OCI-LY1 (cell line): ENCODE measurements at regions not wholly inside any gene's neighbourhood (a gene's known extent, or its start where the extent isn't known, plus 50 kb on each side); places are given as distances from the start of the nearest gene placed in this dataset.
"Not testable (repeated sequence)": the region's sequence is repeated elsewhere in the genome, so short reads cannot be mapped to it uniquely, and the experiment has no call there.

Experiments
- H2AFZ ChIP-seq: fragments of 200-600 bp; sonication (generic), shearing (Covaris generic); 2 replicates; pipeline ENCODE4 v1.6.0; 2014; ENCODE audit warnings: antibody characterized with exemption, mild to moderate bottlenecking, low read length
- H3F3A ChIP-seq: fragments of 200-600 bp; sonication (generic), shearing (Covaris generic); 2 replicates; pipeline ENCODE4 v1.6.0; 2014; ENCODE audit warnings: mild to moderate bottlenecking, antibody characterized with exemption, low read length, moderate library complexity; ENCODE audit not compliant: insufficient read depth
- H3K27ac ChIP-seq: fragments of 200-600 bp; sonication (generic); 2 replicates; pipeline ENCODE4 v1.5.1; 2014; ENCODE audit warnings: low read length, mixed run types, mild to moderate bottlenecking, low read depth; ENCODE audit not compliant: poor library complexity, severe bottlenecking
- H3K27me3 ChIP-seq: fragments of 200-600 bp; sonication (generic); 2 replicates; pipeline ENCODE4 v1.6.0; 2014; ENCODE audit warnings: antibody characterized with exemption, mild to moderate bottlenecking, low read length, moderate library complexity; ENCODE audit not compliant: insufficient read depth
- H3K36me3 ChIP-seq: fragments of 200-600 bp; sonication (generic); 2 replicates; pipeline ENCODE4 v1.6.1; 2014; ENCODE audit warnings: mild to moderate bottlenecking, antibody characterized with exemption, low read length, moderate library complexity, mixed read lengths; ENCODE audit not compliant: insufficient read depth
- H3K4me1 ChIP-seq: fragments of 200-600 bp; sonication (generic); 2 replicates; pipeline ENCODE4 v1.5.1; 2014; ENCODE audit warnings: mild to moderate bottlenecking, low read length, moderate library complexity; ENCODE audit not compliant: insufficient read depth, severe bottlenecking
- H3K4me2 ChIP-seq: fragments of 200-600 bp; sonication (generic), shearing (Covaris generic); 2 replicates; pipeline ENCODE4 v1.6.1; 2014; ENCODE audit warnings: low read length
- H3K4me3 ChIP-seq: fragments of 200-600 bp; sonication (generic); 2 replicates; pipeline ENCODE4 v1.5.1; 2014; ENCODE audit warnings: low read length, low read depth, mild to moderate bottlenecking, mixed read lengths; ENCODE audit not compliant: poor library complexity, severe bottlenecking
- H3K79me2 ChIP-seq: fragments of 200-600 bp; shearing (Covaris generic); 2 replicates; pipeline ENCODE4 v1.6.1; 2016; ENCODE audit warnings: mixed run types, low read length, mixed read lengths; ENCODE audit not compliant: insufficient read depth
- H3K9ac ChIP-seq: fragments of 200-600 bp; sonication (generic), shearing (Covaris generic); 2 replicates; pipeline ENCODE4 v1.6.1; 2014; ENCODE audit warnings: mild to moderate bottlenecking, low read length, mixed read lengths
- H3K9me2 ChIP-seq: fragments of 200-600 bp; sonication (generic), shearing (Covaris generic); 2 replicates; pipeline ENCODE4 v1.6.1; 2014; ENCODE audit warnings: low read depth, mild to moderate bottlenecking, low read length, mixed read lengths
- H3K9me3 ChIP-seq: fragments of 200-600 bp; shearing (Covaris generic); 2 replicates; pipeline ENCODE4 v1.6.1; 2014; ENCODE audit warnings: low read length, mixed read lengths
- H4K20me1 ChIP-seq: fragments of 200-600 bp; sonication (generic), shearing (Covaris generic); 2 replicates; pipeline ENCODE4 v1.6.0; 2016; ENCODE audit warnings: mild to moderate bottlenecking, low read length; ENCODE audit not compliant: insufficient read depth
- EZH2 ChIP-seq: fragments of 200-600 bp; sonication (generic), shearing (Covaris generic); IDR thresholded peaks from 2 replicates; pipeline ENCODE4 v1.8.0; 2017; ENCODE audit warnings: borderline replicate concordance, mixed run types, mild to moderate bottlenecking, antibody characterized with exemption, low read length, moderate library complexity, mixed read lengths
- TF ChIP-seq, protein P1 (sequence below): fragments of 200-600 bp; sonication (generic), shearing (Covaris generic); IDR thresholded peaks from 2 replicates; pipeline ENCODE4 v1.5.1; 2017; ENCODE audit warnings: mild to moderate bottlenecking, antibody characterized with exemption, low read length, moderate library complexity, mixed read lengths

DNA sequence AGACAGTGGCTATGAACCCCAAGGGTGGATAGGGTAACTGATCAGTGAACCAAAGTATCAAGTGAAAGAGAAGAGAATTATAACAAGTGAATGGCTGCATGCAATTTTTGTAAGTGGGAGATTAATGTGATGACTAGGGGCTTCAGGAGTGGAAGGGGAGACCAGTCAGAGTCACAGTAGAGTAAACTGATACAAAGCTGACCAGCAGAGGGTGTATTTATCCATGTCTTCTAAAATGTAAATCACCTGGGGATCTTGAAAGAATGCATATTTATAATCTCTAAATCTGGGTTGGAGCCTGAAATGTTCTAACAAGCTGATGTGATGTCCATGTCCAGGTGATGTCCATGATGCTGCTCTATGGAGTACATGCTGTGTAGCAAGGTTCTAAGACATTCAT, 1351.3 kb upstream of the CHAC2 start:
- Histone ChIP-seq H3K9me2 (no peaks in the 10 kb centered on the region), H3F3A (no peaks in the 10 kb centered on the region), H3K4me1 (no peaks in the 10 kb centered on the region), H3K4me3 (no peak overlapping the region), H3K9me3 (no peaks in the 10 kb centered on the region), H3K27me3 (no peaks in the 10 kb centered on the region), H3K4me2 (no peak overlapping the region), H3K36me3 (no peaks in the 10 kb centered on the region), H4K20me1 (no peaks in the 10 kb centered on the region), H3K79me2 (no peaks in the 10 kb centered on the region), H3K27ac (no peak overlapping the region), H2AFZ (no peak overlapping the region), H3K9ac (no peak overlapping the region)
- TF ChIP-seq, protein P1, sequence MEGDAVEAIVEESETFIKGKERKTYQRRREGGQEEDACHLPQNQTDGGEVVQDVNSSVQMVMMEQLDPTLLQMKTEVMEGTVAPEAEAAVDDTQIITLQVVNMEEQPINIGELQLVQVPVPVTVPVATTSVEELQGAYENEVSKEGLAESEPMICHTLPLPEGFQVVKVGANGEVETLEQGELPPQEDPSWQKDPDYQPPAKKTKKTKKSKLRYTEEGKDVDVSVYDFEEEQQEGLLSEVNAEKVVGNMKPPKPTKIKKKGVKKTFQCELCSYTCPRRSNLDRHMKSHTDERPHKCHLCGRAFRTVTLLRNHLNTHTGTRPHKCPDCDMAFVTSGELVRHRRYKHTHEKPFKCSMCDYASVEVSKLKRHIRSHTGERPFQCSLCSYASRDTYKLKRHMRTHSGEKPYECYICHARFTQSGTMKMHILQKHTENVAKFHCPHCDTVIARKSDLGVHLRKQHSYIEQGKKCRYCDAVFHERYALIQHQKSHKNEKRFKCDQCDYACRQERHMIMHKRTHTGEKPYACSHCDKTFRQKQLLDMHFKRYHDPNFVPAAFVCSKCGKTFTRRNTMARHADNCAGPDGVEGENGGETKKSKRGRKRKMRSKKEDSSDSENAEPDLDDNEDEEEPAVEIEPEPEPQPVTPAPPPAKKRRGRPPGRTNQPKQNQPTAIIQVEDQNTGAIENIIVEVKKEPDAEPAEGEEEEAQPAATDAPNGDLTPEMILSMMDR: peak; percentile 32; the same call in 1 of the 2 replicates
- no peak for TF ChIP-seq EZH2

DNA sequence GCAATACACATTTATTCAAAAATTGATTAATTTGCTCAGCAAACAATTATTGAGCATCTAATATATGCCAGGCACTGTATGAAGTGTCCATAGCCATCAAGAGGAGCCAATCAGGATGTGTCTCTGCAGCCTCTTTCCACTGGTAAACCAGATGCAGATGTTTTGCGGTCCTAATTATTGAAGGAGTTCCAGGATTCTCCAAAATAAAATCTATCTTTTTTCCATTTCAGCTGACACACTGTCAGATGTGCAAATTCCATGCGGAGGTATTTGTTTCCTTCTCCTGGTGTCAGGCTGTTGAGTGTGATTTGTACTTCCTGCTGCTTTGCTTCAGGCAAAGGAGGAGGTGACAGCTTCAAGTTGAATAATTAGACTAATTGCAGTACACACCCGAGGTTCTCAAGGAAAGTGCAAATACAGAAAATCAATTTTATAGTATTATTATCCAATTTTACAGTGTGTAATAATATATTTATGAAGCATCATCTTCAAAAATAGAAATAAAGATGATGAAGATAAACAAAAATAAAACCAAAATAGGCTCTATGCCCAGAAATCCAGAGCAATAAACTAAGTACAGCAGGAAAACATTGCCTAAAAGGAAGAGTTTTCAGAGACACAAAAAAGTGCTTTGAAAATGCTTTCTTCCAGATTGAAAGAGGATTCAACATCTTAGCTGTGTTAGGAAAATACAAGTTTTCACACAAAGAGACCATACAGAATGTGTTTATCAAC, 1352.9 kb upstream of the CHAC2 start:
- Histone ChIP-seq H3K4me1 (no peaks in the 10 kb centered on the region), H4K20me1 (no peaks in the 10 kb centered on the region), H3K79me2 (no peaks in the 10 kb centered on the region), H3K4me2 (no peak overlapping the region), H3K9me3 (no peaks in the 10 kb centered on the region), H3K4me3 (no peak overlapping the region), H3K27me3 (no peaks in the 10 kb centered on the region), H3K36me3 (no peaks in the 10 kb centered on the region), H3K9me2 (no peaks in the 10 kb centered on the region), H3K27ac (no peak overlapping the region), H2AFZ (no peak overlapping the region), H3K9ac (no peak overlapping the region), H3F3A (no peaks in the 10 kb centered on the region)
- TF ChIP-seq, protein P1: no peak
- no peak for TF ChIP-seq EZH2

DNA sequence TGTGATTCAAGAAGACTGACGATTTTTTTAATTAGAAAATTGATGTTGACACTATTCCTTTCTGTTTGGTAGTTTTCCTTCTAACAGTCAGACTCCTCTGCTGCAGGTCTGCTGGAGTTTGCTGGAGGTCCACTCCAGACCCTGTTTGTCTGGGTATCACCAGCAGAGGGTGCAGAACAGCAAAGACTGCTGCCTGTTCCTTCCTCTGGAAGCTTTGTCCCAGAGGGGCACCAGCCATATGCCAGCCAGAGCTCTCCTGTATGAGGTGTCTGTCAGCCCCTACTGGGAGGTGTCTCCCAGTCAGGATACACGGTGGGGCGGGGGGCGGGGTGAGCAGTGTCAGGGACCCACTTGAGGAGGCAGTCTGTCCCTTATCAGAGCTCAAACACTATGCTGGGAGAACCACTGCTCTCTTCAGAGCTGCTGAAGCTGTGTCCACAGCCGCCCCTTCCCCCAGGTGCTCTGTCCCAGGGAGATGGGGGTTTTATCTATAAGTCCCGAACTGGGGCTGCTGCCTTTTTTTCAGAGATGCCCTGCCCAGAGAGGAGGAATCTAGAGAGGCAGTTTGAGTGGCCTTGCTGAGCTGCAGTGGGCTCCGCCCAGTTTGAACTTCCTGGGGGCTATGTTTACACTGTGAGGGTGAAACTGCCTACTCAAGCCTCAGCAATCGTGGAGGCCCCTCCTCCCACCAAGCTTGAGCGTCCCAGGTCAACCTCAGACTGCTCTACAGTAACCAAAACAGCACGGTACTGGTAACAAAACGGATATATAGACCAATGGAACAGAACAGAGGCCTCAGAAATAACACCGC, 1358.1 kb upstream of the CHAC2 start:
- not testable (repeated sequence) for H2AFZ ChIP-seq, H3K27me3 ChIP-seq, H3K9me3 ChIP-seq, H3K36me3 ChIP-seq, H3F3A ChIP-seq, H4K20me1 ChIP-seq, H3K9ac ChIP-seq, H3K27ac ChIP-seq, H3K79me2 ChIP-seq, H3K9me2 ChIP-seq, H3K4me3 ChIP-seq, H3K4me2 ChIP-seq, H3K4me1 ChIP-seq
